Loucy (cell line): ENCODE measurements at regions not wholly inside any gene's neighbourhood (a gene's known extent, or its start where the extent isn't known, plus 50 kb on each side); places are given as distances from the start of the nearest gene placed in this dataset.

Experiments used
- H2AFZ ChIP-seq: fragments of 200-600 bp; sonication (generic); 2 replicates; pipeline ENCODE4 v1.6.0; 2016; ENCODE audit warnings: antibody characterized with exemption, mild to moderate bottlenecking, low read length, moderate library complexity
- H3F3A ChIP-seq: fragments of 200-600 bp; 2 replicates; pipeline ENCODE4 v1.6.0; 2016; ENCODE audit warnings: antibody characterized with exemption, low read depth, mild to moderate bottlenecking
- H3K27me3 ChIP-seq: fragments of 200-600 bp; sonication (generic); 2 replicates; pipeline ENCODE4 v1.6.1; 2014; ENCODE audit warnings: low read length, mild to moderate bottlenecking; ENCODE audit not compliant: insufficient read depth, poor library complexity, severe bottlenecking
- H3K36me3 ChIP-seq: fragments of 200-600 bp; sonication (generic); 2 replicates; pipeline ENCODE4 v1.6.1; 2016; ENCODE audit warnings: low read length; ENCODE audit not compliant: insufficient read depth
- H3K4me1 ChIP-seq: fragments of 200-600 bp; sonication (generic); 2 replicates; pipeline ENCODE4 v1.5.1; 2014; ENCODE audit warnings: low read length, mild to moderate bottlenecking; ENCODE audit not compliant: insufficient read depth, poor library complexity, severe bottlenecking
- H3K4me2 ChIP-seq: fragments of 200-600 bp; sonication (generic); 2 replicates; pipeline ENCODE4 v1.6.0; 2014; ENCODE audit warnings: antibody characterized with exemption, low read length, low read depth, mild to moderate bottlenecking; ENCODE audit not compliant: poor library complexity, severe bottlenecking
- H3K4me3 ChIP-seq: fragments of 200-600 bp; sonication (generic); 2 replicates; pipeline ENCODE4 v1.5.1; 2014; ENCODE audit warnings: low read length, mild to moderate bottlenecking, mixed read lengths; ENCODE audit not compliant: poor library complexity, severe bottlenecking
- H3K79me2 ChIP-seq: fragments of 200-600 bp; sonication (generic); 2 replicates; pipeline ENCODE4 v1.6.1; 2014; ENCODE audit warnings: low read length; ENCODE audit not compliant: insufficient read depth
- H3K9ac ChIP-seq: fragments of 200-600 bp; sonication (generic); 2 replicates; pipeline ENCODE4 v1.6.0; 2014; ENCODE audit warnings: mild to moderate bottlenecking, low read depth, low read length, moderate library complexity; ENCODE audit not compliant: poor library complexity, severe bottlenecking
- H3K9me2 ChIP-seq: fragments of 200-600 bp; sonication (generic); replicated peaks from 2 replicates; pipeline ENCODE4 v1.6.1; 2016; ENCODE audit warnings: low read depth, low read length, mixed read lengths
- H3K9me3 ChIP-seq: fragments of 200-600 bp; sonication (generic); 2 replicates; pipeline ENCODE4 v1.6.1; 2014; ENCODE audit warnings: mild to moderate bottlenecking, antibody characterized with exemption, low read length, low read depth; ENCODE audit not compliant: insufficient read depth
- H4K20me1 ChIP-seq: fragments of 200-600 bp; sonication (generic); 2 replicates; pipeline ENCODE4 v1.6.0; 2014; ENCODE audit warnings: antibody characterized with exemption, low read length, mild to moderate bottlenecking; ENCODE audit not compliant: insufficient read depth, poor library complexity, severe bottlenecking
- EZH2phosphoT487 ChIP-seq: fragments of 200-600 bp; IDR thresholded peaks from 2 replicates; pipeline ENCODE4 v1.6.1; 2018; ENCODE audit warnings: antibody characterized with exemption, mild to moderate bottlenecking, moderate library complexity, borderline replicate concordance
- TF ChIP-seq, protein P1 (sequence below): fragments of 200-600 bp; sonication (generic); conservative IDR thresholded peaks from 2 replicates; pipeline ENCODE4 v1.5.1; 2014; ENCODE audit warnings: mild to moderate bottlenecking, antibody characterized with exemption, low read length

DNA sequence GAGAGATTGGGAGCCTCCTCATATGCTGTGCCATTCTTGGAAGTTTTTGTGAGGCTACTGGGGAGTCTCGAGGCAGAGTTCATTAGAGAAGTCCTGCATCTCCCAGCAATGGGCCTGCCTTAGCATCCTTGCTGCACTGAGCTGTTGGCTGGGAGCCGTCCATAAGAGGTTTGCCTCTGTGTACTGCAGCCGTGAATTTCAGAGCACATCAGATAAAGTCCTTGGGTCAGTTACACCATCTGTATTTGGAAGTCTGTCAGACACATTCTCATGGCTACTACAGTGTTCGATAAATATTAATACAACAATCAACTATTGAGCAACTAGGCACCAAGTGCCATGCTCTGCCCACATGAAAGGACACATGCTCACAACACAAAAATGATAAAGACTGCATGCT, 100.5 kb upstream of the SEC61G start:
- TF ChIP-seq, protein P1, sequence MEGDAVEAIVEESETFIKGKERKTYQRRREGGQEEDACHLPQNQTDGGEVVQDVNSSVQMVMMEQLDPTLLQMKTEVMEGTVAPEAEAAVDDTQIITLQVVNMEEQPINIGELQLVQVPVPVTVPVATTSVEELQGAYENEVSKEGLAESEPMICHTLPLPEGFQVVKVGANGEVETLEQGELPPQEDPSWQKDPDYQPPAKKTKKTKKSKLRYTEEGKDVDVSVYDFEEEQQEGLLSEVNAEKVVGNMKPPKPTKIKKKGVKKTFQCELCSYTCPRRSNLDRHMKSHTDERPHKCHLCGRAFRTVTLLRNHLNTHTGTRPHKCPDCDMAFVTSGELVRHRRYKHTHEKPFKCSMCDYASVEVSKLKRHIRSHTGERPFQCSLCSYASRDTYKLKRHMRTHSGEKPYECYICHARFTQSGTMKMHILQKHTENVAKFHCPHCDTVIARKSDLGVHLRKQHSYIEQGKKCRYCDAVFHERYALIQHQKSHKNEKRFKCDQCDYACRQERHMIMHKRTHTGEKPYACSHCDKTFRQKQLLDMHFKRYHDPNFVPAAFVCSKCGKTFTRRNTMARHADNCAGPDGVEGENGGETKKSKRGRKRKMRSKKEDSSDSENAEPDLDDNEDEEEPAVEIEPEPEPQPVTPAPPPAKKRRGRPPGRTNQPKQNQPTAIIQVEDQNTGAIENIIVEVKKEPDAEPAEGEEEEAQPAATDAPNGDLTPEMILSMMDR: no peak
- no peak for TF ChIP-seq EZH2phosphoT487
- H3K79me2 ChIP-seq: no peaks in the 10 kb centered on the region
- H4K20me1 ChIP-seq: no peaks in the 10 kb centered on the region
- no peaks in the 10 kb centered on the region for H3K27me3 ChIP-seq
- no peaks in the 10 kb centered on the region for H3F3A ChIP-seq
- H3K9me3 ChIP-seq: peaks cover 5% of the 10 kb centered on the region; the same call in 1 of the 2 replicates
- no peak overlapping the region for H3K4me3 ChIP-seq
- no peaks in the 10 kb centered on the region for H3K36me3 ChIP-seq
- H2AFZ ChIP-seq: no peak overlapping the region
- H3K4me1 ChIP-seq: no peaks in the 10 kb centered on the region
- H3K9me2 ChIP-seq: no peaks in the 10 kb centered on the region
- no peak overlapping the region for H3K9ac ChIP-seq
- no peak overlapping the region for H3K4me2 ChIP-seq

DNA sequence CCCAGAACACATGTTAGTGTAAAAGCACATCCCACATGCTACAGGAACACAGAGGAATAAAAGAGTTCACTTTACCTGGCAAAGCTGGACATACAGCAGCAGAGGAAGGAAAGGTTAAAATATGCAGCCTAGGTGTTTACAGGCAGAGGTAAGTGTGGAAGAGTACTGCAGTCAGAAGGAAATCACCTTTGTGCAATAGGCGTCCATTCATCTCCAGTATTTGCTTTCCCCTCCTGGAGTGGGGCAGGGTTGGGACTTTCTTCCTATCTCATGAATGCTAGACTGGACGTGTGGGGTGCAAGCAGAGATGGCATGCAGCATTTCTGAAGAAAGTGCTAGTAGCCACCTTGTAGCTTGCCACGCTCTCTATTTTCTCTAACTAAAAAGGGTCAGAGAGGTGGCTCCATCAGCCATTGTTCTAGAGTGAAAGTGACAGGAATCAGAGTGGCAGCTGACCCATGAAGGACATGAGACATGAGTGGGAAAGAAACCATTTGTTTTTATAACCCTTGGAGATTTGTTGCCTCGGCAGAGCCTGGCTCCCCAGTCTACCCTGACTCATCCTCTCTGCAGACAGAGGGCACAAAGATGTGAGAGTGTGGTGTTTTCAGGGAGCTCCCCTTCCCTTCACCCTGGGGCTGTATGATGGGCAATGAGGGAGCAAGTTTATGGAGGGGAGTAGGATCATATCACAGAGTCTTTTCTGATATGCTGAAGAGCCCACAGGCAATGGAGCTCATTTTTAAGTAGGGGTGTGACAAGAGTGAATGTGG, 101.2 kb upstream of the SEC61G start:
- Histone ChIP-seq H3K79me2 (no peaks in the 10 kb centered on the region), H3F3A (no peaks in the 10 kb centered on the region), H3K9ac (no peak overlapping the region), H3K27me3 (no peaks in the 10 kb centered on the region), H4K20me1 (no peaks in the 10 kb centered on the region), H3K4me2 (no peak overlapping the region), H3K9me3 (peaks cover 5% of the 10 kb centered on the region; the same call in 1 of the 2 replicates), H3K9me2 (no peaks in the 10 kb centered on the region), H3K4me1 (no peaks in the 10 kb centered on the region), H3K36me3 (no peaks in the 10 kb centered on the region), H2AFZ (no peak overlapping the region), H3K4me3 (no peak overlapping the region)
- TF ChIP-seq EZH2phosphoT487: no peak
- TF ChIP-seq, protein P1: no peak

DNA sequence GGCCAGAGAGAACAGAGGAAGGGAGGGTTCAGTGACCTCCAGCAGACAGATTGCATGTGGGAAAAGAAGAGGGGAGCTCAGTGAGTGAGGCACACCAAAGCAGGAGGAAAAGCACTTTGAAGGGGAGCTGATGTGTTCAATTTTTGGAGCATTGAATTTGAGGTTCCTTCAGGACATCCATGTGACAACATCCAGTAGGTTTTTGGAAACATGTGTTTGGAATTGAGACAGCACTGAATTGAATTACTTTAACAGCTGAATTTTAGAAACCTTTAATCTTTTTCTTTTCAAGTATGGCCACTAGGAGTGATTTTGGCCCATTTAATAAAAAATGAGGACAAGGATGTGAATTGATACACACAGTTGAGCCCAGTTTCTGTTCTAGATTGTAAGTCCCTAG, 101.8 kb upstream of the SEC61G start:
- Histone ChIP-seq H3K9ac (no peak overlapping the region), H4K20me1 (no peaks in the 10 kb centered on the region), H3K79me2 (no peaks in the 10 kb centered on the region), H3K36me3 (no peaks in the 10 kb centered on the region), H2AFZ (no peak overlapping the region), H3K9me2 (no peaks in the 10 kb centered on the region), H3K4me2 (no peak overlapping the region), H3F3A (no peaks in the 10 kb centered on the region), H3K4me1 (no peaks in the 10 kb centered on the region), H3K9me3 (peaks cover 5% of the 10 kb centered on the region; the same call in 1 of the 2 replicates), H3K4me3 (no peak overlapping the region), H3K27me3 (no peaks in the 10 kb centered on the region)
- no peak for TF ChIP-seq EZH2phosphoT487
- TF ChIP-seq, protein P1: no peak
